GM18517 (cell line): ENCODE measurements at regions not wholly inside any gene's neighbourhood (a gene's known extent, or its start where the extent isn't known, plus 50 kb on each side); places are given as distances from the start of the nearest gene placed in this dataset.
"Not testable (repeated sequence)": the region's sequence is repeated elsewhere in the genome, so short reads cannot be mapped to it uniquely, and the experiment has no call there.

ENCODE experiments used
- ATAC-seq: cut with Tn5 transposase; IDR thresholded peaks from one replicate; pipeline ENCODE4 v1.9.1; 2021; ENCODE audit warnings: mild to moderate bottlenecking, moderate library complexity; ENCODE audit not compliant: unreplicated experiment

- ATAC-seq, result no peak
These were observed 662.5 kb downstream of the LUZP2 start for GRCh38 chr11:25159341-25159740.

- no peak for ATAC-seq
These were observed 666.6 kb downstream of the LUZP2 start for GRCh38 chr11:25163421-25163820.

GRCh38 chr11:25180187-25180586 lies 683.3 kb downstream of the LUZP2 start:
- ATAC-seq, result no peak

GRCh38 chr11:25183411-25183810 lies 686.6 kb downstream of the LUZP2 start:
- no peak for ATAC-seq

GRCh38 chr11:25197515-25197914 lies 700.7 kb downstream of the LUZP2 start:
- ATAC-seq, result no peak

- ATAC-seq, result no peak
These were observed 701.9 kb downstream of the LUZP2 start for GRCh38 chr11:25198704-25199103.

GRCh38 chr11:25200925-25201324 lies 704.1 kb downstream of the LUZP2 start:
- no peak for ATAC-seq

GRCh38 chr11:25206762-25207161 lies 709.9 kb downstream of the LUZP2 start:
- ATAC-seq, result no peak

GRCh38 chr11:25211635-25212254 lies 714.9 kb downstream of the LUZP2 start:
- no peak for ATAC-seq

GRCh38 chr11:25214535-25215176 lies 717.8 kb downstream of the LUZP2 start:
- ATAC-seq, result no peak

- no peak for ATAC-seq
These were observed 721.2 kb downstream of the LUZP2 start for GRCh38 chr11:25218036-25218435.

- no peak for ATAC-seq
These were observed 728.2 kb downstream of the LUZP2 start for GRCh38 chr11:25225078-25225477.

GRCh38 chr11:25242928-25243327 lies 746.1 kb downstream of the LUZP2 start:
- ATAC-seq, result no peak

GRCh38 chr11:25244126-25244525 lies 747.3 kb downstream of the LUZP2 start:
- ATAC-seq, result no peak

GRCh38 chr11:25247336-25247735 lies 750.5 kb downstream of the LUZP2 start:
- ATAC-seq, result no peak

GRCh38 chr11:25252854-25253253 lies 756.0 kb downstream of the LUZP2 start:
- ATAC-seq, result no peak

- ATAC-seq, result not testable (repeated sequence)
These were observed 767.0 kb downstream of the LUZP2 start for GRCh38 chr11:25263861-25264260.

GRCh38 chr11:25271301-25271700 lies 774.4 kb downstream of the LUZP2 start:
- ATAC-seq, result no peak

GRCh38 chr11:25272214-25272613 lies 775.4 kb downstream of the LUZP2 start:
- ATAC-seq, result no peak

GRCh38 chr11:25280821-25281220 lies 784.0 kb downstream of the LUZP2 start:
- ATAC-seq, result not testable (repeated sequence)

GRCh38 chr11:25293166-25293565 lies 796.3 kb downstream of the LUZP2 start:
- ATAC-seq, result no peak

GRCh38 chr11:25298450-25298849 lies 801.6 kb downstream of the LUZP2 start:
- no peak for ATAC-seq

GRCh38 chr11:25309818-25310217 lies 813.0 kb downstream of the LUZP2 start:
- no peak for ATAC-seq
